UCSD-AML1 (cell line): ENCODE measurements at regions not wholly inside any gene's neighbourhood (a gene's known extent, or its start where the extent isn't known, plus 50 kb on each side); places are given as distances from the start of the nearest gene placed in this dataset.
"Not testable (repeated sequence)": the region's sequence is repeated elsewhere in the genome, so short reads cannot be mapped to it uniquely, and the experiment has no call there.

Experiments used
- DNase-seq: peaks from one replicate; lab custom pipeline; 2025; ENCODE audit not compliant: unreplicated experiment; lab: John Stamatoyannopoulos, UW

DNA sequence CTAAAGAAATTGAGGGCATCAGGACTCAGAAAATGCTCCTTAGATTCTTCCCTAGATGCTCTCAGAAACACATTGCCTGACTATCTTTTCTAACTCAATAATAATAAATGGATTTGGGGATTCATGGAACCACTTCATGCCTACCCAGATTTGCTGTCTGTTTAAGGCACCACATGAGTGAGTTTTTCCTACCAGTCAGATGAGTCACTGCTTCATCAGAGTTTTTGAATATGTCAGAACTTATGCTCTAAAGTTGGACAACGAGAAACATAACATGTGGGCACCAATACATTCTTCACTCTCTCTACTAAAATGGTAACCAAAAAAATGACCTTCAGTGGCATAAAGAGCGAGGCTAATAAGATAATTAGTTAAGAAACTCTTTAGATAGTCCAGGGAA is 1135.1 kb downstream of the TUSC7 start:
- DNase-seq = no peak

DNA sequence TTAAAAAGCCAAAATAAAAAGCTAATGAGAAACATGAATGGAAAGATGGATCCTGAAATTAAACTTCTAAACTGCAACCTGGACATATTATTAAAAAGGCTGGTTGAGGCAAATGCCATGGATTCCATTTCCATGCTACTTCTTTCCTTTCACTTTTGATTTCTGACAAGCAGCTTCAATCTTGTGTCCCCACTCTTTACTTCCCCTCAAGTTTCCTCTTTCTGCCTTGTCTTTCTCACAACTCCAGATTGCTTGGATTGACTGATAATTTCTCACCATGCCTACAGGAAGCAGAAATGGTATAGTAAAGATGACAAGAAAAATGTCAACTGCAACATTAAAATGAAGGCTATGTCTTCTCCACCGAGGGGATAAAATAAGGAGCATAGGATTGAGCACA is 1136.7 kb downstream of the TUSC7 start:
- DNase-seq = no peak

DNA sequence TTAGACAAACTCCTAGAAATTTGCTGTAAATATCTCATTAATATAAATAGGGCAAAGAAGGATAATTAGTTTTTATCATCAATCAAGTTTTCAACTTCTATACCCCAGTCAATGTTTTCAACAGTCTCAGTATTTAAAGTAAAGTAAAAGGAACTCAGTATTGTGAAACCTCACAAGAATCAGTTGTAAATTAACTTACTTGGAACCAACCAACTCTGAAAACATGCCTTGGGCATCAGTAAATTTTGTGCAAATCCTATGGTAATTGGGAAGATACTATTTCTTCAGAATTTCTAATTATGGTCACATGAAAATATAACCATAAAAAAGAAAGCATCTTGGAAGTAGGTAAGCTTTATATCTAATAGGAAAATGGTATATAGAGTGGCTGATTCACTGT is 1139.0 kb downstream of the TUSC7 start:
- no peak for DNase-seq

DNA sequence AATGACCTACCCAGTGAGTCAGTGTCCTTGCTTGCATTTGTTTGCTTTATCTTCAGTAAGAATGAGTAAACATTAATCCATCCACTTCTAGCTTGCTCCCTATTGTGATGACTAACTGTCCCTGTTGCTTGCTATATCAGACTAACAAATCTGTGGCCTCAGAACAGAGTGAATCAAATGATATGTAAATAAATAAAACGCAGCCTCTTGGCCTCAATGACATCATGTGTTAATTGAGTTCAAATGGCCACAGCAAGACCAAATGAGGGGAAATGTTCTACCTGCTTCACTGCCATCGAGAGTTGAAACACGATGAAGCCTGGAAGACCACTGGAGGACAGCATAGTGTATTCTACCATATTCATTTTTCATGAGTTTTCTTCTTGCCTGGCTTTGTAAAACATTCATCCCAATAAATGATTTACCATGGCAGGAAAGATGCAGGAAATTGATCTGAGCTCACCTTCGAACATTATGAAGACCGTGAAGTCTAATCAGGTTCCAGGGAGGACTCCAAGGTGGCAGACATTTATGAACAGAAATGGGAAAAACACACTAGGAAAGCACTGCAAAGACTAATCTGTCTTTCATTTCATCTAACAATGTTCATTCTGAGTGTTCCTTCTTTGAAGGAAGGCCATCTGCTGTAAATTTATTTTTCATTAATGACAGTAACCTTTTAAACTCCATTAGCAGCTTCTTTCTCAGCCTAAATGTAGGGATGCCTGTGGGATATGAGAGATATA is 1144.5 kb downstream of the TUSC7 start:
- DNase-seq = no peak

DNA sequence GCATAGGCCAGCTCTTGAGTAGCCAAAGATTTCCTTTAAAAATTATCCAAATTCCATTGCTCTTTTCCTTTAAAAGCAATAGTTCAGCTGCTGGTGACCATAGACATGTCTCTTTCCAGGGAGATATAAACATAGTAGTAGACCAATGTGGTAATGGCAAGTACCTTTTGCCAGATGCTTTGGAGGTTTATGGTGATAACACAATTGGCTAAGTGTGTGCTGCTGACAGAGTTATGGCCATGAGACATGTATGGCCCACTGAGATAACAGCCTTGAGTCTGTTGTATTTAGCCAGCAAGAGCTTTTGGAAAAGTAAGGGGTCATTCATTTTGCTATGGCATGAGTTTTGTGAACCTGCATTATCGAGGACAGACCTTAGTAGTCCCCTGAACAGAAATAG is 1146.8 kb downstream of the TUSC7 start:
- no peak for DNase-seq

DNA sequence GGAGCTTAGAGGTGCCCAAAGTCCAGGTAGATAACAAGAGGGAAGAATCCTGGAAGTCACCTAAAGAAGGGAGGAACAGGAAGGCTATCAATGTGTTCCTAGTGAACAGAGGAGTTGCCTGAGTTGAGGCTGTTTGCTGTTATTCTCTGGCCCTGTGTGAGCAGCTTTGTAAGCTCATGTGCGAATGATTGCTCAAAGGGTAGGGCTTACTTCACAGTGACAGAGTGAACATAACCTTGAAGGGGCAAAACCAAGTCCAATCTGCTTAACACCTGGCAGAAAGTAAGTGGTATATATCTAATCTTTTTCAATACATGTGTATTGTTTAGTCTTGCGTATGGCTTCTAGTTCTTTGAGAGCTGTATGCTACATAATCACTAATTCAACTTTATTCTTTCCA is 1153.6 kb downstream of the TUSC7 start:
- no peak for DNase-seq

DNA sequence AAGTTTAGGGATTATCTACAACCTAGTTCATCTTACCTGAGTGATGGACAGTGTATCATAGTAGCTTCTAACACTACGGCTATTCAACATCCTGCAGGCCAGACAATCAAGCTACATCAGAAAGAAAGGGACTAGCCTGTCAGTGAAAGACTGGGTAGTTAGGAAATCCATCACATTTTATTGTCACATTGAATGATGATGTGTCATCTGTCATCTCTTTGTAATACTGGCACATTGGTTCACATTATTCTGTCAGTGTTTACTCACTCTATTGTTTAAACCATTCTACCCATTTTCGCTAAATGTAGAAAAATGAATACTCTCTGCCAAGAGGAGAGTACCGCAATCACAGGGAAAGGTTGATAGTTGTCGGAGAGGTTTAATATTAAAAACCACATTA is 1155.8 kb downstream of the TUSC7 start:
- no peak for DNase-seq

DNA sequence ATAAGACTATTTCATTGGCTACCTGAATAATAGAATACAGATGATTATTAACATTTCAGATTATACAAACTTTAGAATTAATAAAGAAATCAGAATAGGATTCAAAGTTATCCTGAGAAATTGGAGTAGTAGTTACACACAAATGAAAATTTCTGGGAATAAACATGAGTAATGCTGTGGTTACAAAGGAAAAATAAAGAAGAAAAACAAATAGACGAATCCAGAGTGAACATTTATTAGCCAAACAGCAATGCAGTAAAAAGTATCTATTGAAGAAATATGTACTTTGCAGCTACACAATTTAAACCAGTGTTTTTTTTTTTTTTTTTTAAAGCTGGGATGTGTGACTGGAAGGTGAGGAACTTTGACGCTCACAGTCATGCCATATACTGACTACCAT is 1159.2 kb downstream of the TUSC7 start:
- no peak for DNase-seq

DNA sequence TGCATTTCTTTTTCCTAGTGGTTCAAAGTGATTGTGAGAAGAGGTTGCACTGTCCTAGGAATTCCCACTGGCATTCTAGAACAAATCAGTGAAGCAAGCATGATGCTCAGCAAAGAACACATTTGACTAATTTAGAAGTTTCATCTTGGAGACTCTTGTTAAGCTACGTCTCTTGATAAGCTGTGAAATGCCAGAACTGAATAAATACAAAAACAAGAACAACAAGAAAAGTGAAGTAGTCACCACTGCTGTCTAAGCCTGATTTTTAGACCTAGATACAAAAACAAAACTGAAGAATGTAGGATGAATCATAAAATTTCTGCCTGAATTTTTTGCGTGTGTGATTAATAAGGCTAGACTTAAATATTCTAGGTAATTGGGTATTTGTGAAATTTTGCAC is 1162.4 kb downstream of the TUSC7 start:
- no peak for DNase-seq

DNA sequence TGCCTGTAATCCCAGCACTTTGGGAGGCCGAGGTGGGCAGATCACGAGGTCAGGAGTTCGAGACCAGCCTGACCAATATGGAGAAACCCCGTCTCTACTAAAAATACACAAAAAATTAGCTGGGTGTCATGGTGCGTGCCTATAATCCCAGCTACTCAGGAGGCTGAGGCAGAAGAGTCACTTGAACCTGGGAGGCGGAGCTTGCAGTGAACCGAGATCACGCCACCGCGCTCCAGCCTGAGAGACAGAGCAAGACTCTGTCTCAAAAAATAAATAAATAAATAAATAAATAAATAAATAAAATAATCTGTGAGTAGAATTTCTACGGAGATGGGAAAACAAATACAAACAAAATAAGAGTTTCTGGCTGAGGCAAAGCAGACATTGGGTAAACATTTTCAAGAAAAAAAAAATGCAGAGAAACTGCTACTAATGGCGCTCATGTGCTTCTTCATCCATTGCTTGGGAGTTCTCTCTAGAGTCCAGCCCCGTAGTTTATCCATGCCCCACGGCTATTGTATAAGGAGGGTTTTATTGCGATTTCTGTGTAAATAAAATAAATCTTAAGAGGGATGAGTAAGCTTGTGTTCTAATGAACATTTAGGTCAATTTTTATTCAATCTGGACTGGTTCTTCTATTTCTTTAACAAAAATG is 1161.9 kb downstream of the IGSF11 start:
- not testable (repeated sequence) for DNase-seq

DNA sequence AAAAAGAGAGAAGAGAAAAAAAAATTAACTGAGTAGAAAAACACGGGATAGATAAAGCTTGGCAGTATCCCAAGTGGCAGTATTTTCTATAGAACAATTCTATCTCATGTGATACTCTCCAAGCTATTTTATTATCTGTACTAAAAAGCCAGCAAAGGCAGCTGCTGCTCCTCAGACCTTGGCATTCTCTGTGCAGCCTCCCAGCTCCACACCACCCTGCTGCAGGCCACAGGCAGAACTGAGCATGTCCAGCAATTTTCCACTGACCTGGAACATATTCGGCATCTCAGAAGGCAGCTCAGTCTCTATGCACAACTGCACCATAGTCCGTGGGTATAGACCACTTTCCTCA is 1161.4 kb downstream of the IGSF11 start:
- no peak for DNase-seq

DNA sequence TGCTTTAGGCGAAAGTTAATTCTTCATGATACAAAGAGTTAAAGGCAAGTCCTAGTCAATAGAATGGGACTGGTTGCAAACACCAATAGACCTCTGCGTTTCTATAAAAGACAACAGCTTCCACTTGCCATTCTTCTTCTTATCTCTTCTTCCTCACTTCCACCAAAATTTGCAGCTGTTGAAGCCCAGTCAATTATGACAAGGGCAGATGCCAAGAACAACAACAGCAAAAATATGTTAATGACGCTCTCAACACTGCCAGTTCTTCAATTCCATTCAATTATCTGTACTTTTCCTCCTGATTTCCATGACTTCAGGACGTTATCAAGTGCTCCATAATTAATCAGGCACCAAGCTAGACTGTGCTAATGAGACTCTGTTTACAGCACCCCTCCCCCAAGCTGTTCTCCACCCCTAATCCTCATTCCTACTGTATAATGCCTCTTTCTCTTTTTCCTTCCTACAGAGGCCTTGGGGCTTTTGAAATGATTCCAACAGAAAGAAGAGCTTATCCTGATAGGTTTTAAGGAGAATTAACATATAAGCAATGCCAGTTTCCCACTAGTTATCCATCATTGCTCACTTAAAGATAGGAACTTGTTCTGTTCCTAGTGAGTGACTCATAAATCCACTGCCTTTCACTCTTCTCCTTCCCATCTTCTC is 1160.5 kb downstream of the IGSF11 start:
- DNase-seq = no peak

DNA sequence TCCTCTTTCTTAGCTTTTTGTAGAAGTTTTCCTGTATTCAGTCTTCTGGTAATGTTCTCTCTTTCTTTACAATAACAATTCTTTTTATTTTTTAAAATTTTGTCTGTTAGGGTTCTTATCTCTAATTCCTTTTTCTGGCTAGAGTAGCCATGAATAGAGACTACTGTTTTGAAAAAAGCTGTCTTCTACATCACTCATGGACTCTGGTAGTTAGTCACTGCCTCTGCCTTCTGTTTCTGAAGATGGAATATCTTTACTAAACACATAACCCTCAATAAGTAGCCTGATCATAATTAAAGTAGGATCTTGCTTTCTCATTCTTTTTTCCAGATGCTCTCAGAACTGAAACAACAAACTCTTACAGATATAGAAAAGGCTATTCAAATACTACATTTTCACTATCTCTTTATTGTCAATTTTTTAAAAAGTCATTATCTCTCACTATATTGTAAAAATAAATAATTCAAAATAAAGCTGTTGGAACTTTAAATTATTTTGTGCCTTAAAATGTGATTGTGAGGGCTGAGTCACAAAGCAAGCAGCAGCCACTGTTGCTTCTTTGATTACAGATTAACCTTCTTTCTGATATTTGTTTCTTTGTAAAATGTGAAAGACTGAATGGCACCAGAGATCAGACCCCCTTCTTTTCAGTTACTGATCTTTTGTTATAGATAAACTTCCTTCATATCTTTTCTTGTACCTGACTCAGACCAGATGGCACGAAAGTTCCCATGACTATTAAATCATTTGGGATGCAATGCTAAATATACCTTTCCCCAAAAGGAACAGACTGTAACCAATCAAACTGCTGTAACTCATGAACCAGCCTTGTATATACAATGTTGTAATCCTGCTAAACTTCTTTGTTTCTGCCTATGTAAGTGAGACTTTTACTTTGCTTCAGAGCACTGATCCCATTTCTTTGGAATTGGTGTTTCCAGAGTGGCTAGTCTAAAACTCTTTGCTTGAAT is 1159.5 kb downstream of the IGSF11 start:
- DNase-seq = no peak

DNA sequence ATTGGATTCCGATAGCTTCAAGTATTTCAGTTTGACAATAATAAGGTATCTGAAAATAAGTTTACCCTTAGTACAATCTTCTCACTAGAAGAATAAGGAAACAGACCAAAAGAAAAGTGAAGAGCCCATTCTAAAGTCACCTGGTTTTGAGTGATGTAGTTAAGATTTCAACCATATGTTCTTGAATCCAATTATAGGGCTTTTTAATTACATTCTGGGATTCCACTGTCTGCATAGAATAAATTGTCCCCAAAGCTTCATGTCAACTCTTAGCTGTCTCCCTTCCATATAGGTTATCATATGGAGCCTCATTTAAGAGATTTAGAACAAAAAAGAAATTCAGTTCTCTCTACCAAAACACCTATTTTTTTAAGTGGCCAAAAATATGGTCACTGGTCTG is 1158.8 kb downstream of the IGSF11 start:
- no peak for DNase-seq

DNA sequence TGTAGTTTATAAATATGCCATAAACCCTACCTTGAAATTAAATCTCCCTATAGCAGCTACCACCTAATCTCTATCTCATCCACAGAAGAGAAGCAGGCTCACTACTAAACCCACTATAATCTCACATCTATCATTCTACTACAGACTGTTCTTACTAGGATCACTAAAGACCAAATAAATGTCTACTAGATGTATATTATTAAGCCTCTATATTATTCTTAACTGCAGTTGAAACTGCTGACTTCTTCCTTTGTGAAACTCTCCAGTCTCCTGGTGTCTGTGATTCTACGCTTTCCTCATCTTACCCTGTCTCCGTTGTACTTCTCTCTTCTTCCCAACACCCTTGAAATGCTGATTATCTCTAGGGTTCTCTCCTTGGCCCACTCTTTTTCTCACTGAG is 1154.0 kb downstream of the IGSF11 start:
- DNase-seq = no peak

DNA sequence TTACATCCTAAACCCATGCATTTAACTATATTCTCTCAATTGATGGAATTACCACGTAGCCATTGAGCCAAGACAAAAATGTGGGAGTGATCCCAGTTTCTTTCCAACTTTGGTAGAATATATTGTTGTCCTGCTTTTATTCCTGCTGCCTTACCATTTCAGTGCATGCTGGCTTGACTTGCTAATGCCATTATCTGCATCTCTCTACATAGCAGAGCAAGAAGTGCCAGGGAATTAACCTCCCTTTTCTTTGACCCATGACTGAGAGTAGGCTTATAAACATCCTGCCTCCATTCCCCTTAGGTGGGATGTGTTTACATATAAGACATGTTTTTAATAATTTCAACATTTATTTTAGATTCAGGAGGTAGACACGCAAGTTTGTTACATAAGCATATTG is 1153.4 kb downstream of the IGSF11 start:
- DNase-seq = no peak

DNA sequence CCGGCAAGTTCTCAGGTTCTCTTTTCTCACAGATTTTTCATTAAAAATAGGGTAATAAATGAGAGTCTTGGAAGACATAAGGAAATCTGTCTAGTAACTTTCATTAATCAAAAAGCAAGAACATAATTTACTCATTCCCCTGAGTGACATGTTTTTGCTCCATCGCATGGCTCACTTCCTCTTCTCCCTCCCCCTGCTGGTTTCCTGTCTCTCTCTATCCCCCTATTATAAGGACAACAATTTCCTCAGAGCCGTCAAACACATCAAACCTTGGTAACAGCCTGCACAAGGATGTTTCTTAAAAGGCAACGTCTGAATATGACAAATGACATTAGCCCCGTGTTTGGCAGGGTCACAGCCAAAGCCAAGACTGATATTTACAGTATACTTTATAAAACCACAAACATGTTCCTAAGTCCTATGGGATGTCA is 1149.6 kb downstream of the IGSF11 start:
- peak; percentile 66 for DNase-seq

DNA sequence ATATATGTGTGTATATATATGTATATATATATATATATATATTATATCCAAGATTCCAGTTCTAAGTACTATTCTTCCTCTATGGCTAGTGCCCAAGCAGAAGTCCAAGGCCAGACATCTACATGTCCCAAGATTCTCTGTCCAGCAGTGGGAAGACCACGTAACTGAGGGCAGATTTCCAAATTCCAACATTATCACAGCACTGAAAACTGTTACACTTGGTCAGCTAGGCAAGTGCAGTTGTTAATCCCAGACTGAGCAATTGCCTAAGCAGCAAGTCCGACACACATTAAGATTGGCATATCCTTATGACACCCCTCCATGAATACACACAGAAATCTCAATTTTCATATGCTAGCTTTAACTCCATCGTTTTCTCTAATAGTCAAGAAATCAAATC is 1148.5 kb downstream of the IGSF11 start:
- DNase-seq = no peak

DNA sequence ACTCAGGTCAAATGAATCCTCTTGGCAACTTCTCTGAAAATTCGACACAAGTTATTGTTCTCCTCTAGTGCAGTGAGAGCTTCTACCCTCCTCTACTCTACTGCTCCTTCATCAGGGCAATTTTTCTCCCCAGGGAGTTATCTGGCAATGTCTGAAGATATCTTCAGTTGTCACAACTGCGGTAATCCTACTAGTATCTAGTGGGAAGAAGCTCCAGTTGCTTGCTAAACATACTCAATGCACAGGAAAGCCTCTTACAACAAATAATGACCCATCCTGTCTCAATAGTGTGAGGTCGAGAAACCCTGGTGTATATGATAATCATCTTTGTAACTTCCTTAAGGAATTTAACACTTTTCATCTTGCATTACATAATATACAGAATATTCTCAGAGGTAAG is 1147.6 kb downstream of the IGSF11 start:
- DNase-seq = no peak

DNA sequence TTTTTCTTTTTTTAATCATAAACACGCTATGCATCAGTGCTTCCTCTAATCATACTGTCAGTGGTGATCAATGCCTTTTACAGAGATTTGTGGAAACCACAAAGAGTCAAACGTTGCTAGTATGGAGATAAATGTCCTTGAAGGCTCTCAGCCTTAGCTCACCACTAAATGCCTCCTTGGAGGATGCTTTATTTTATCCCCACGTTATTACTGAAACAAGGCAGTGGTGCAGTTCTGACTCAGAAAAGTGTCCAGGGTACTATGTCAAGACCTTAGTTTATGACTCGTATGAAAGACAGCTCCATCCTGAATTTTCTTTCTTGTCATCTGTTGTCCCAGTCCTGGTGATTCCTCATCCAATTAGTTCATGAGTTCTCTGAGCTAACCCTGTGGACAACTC is 1146.7 kb downstream of the IGSF11 start:
- no peak for DNase-seq

DNA sequence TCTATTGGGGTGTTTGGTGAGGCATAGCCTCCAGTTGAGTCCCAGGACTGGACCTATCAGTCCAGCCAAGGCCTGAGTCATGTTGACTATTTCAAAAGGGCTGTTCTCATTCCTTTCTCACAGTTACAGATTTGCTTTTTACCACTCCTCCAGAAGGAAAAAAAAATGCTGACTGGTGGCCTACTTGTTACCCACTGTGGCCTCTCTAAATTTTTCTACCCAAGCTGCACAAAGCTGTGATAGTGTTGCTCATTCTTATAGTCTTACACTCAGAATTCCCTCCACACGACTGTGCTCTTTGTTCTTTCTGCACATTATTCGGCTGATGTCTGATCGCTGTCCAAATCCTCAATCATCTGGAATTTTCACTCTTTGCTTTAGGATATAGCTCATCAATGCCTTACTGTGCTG is 1142.2 kb downstream of the IGSF11 start:
- no peak for DNase-seq
